Neural cell (in vitro differentiated cells): ENCODE measurements at regions not wholly inside any gene's neighbourhood (a gene's known extent, or its start where the extent isn't known, plus 50 kb on each side); places are given as distances from the start of the nearest gene placed in this dataset.

ENCODE experiments used
- CTCF ChIP-seq: fragments of 450-650 bp; IDR thresholded peaks from 2 replicates; pipeline ENCODE4 v1.5.1; 2014; ENCODE audit warnings: antibody characterized with exemption, mild to moderate bottlenecking, moderate library complexity; ENCODE audit not compliant: poor library complexity, severe bottlenecking
- SMC3 ChIP-seq: fragments of 450-650 bp; conservative IDR thresholded peaks from 2 replicates; pipeline ENCODE4 v1.6.1; 2014; ENCODE audit warnings: antibody characterized with exemption, mild to moderate bottlenecking, moderate library complexity; ENCODE audit not compliant: poor library complexity
- TAF1 ChIP-seq: IDR thresholded peaks from 2 replicates; pipeline ENCODE4 v1.6.1; 2012; ENCODE audit warnings: low read depth

- no peak for TF ChIP-seq CTCF
- no peak for TF ChIP-seq TAF1
- TF ChIP-seq SMC3, result no peak
Observed at GRCh38 chr7:81005254-81005653, 86.4 kb upstream of the SEMA3C start.
